NCI-H1417 (cell line): ENCODE measurements at regions not wholly inside any gene's neighbourhood (a gene's known extent, or its start where the extent isn't known, plus 50 kb on each side); places are given as distances from the start of the nearest gene placed in this dataset.

Experiments
- DNase-seq, 3 experiments: peaks; one replicate each; lab custom pipeline; 2025; lab: John Stamatoyannopoulos, UW

- no peak for DNase-seq
These were observed 235.8 kb upstream of the NLRP1 start for GRCh38 chr17:5819921-5820685.

GRCh38 chr17:5820721-5821456, 236.6 kb upstream of the NLRP1 start:
- DNase-seq: no peak

- no peak for DNase-seq
These were observed 237.5 kb upstream of the NLRP1 start for GRCh38 chr17:5821803-5822202.

- DNase-seq: no peak
These were observed 238.2 kb upstream of the NLRP1 start for GRCh38 chr17:5822281-5823060.

- DNase-seq: no peak
These were observed 238.9 kb upstream of the NLRP1 start for GRCh38 chr17:5823219-5823618.

- DNase-seq: no peak
These were observed 241.5 kb upstream of the NLRP1 start for GRCh38 chr17:5825717-5826330.

GRCh38 chr17:5826384-5826783, 242.1 kb upstream of the NLRP1 start:
- no peak for DNase-seq

- DNase-seq: no peak
These were observed 239.3 kb upstream of the WSCD1 start for GRCh38 chr17:5830921-5831320.

- peak in 2 of 3 experiments; percentile 51 to 83 for DNase-seq
These were observed 237.3 kb upstream of the WSCD1 start for GRCh38 chr17:5832886-5833285.

- peak in 1 of 3 experiments; percentile 1 for DNase-seq
These were observed 233.1 kb upstream of the WSCD1 start for GRCh38 chr17:5837055-5837491.

GRCh38 chr17:5838661-5839300, 231.4 kb upstream of the WSCD1 start:
- DNase-seq: peak in 1 of 3 experiments; percentile 6

GRCh38 chr17:5840811-5841446, 229.2 kb upstream of the WSCD1 start:
- no peak for DNase-seq

GRCh38 chr17:5841862-5842261, 228.3 kb upstream of the WSCD1 start:
- no peak for DNase-seq

- DNase-seq: no peak
These were observed 226.7 kb upstream of the WSCD1 start for GRCh38 chr17:5843366-5844026.

- DNase-seq: no peak
These were observed 224.2 kb upstream of the WSCD1 start for GRCh38 chr17:5846001-5846400.

GRCh38 chr17:5854871-5855554, 215.2 kb upstream of the WSCD1 start:
- DNase-seq: peak in 2 of 3 experiments; percentile 21 to 23

- DNase-seq: no peak
These were observed 208.9 kb upstream of the WSCD1 start for GRCh38 chr17:5861246-5861645.

- no peak for DNase-seq
These were observed 208.3 kb upstream of the WSCD1 start for GRCh38 chr17:5861854-5862253.

GRCh38 chr17:5862395-5862794, 207.8 kb upstream of the WSCD1 start:
- DNase-seq: no peak
